ENCODE measurements at regions not wholly inside any gene's neighbourhood (a gene's known extent, or its start where the extent isn't known, plus 50 kb on each side); places are given as distances from the start of the nearest gene placed in this dataset.

GRCh38 chr4:126227428-126227827 lies 912.7 kb downstream of the FAT4 start (continued):
- TF ChIP-seq NFYB (CRISPR knock-in tag; IDR thresholded peaks at IDR 0.05) (no peak), EZH2 (conservative IDR thresholded peaks at IDR 0.05; ENCODE audit: low read depth, low read length) (no peak), THYN1 (CRISPR knock-in tag; IDR thresholded peaks at IDR 0.05; ENCODE audit: borderline replicate concordance, low read depth) (no peak), RNF2 (conservative IDR thresholded peaks at IDR 0.05; ENCODE audit: low read depth) (no peak), RELA (CRISPR knock-in tag; IDR thresholded peaks at IDR 0.05) (no peak), ZNF264 (CRISPR knock-in tag; IDR thresholded peaks at IDR 0.05) (no peak), GATA4 (IDR thresholded peaks at IDR 0.05; ENCODE audit: borderline replicate concordance, low read depth) (no peak), BRF2 (CRISPR knock-in tag; IDR thresholded peaks at IDR 0.05) (no peak), MXD4 (CRISPR knock-in tag; IDR thresholded peaks at IDR 0.05) (no peak)

DNA sequence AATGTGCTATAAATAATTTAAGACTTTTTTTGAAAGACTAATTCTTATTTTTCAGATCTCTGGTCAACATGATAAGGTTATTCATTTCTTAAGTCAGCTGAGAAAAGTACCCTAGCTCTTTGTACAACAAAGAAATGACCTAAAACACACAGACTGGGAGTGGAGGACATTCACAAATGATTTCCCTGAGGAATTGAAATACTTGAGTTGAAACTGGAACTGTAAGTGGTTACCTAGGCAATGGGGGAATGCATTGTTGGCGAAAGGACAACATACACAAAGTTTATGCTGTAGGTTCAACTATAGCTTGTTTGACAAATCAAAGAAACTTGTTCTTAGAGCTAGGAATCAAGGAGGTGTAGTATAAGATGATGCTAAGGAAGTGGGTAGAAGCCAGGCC lies 915.5 kb downstream of the FAT4 start:
- no peaks in the 10 kb centered on the region; a peak in 1 of 5 replicates for H3K27me3 ChIP-seq (ENCODE audit: control insufficient read depth in 1 of 2, insufficient read depth in 2 of 2, low read length in 2 of 2)
- DNase-seq (ENCODE audit: low spot score) (no peak), FAIRE-seq (no peak), ATAC-seq (no peak)
- H3K4me1 ChIP-seq (ENCODE audit: insufficient read depth, low read length): no peaks in the 10 kb centered on the region
- H3K9me3 ChIP-seq (ENCODE audit: low read length): no peaks in the 10 kb centered on the region
- H3K36me3 ChIP-seq (replicated peaks in 1 of 2; ENCODE audit: control insufficient read depth in 1 of 2, insufficient read depth in 2 of 2, low read length in 2 of 2): no peaks in the 10 kb centered on the region
- ChIA-PET CTCF (ENCODE audit: low intra/inter-chr PET ratio, low total read pairs) (no interaction called here), POLR2A (no interaction called here)
- WGBS (ENCODE audit: low lambda C conversion rate): 0% methylated on average over 1 of the region's 1 CpG
- no peak overlapping the region for H3K4me2 ChIP-seq (ENCODE audit: low read depth, low read length)
- no peak overlapping the region for H3K27ac ChIP-seq (ENCODE audit: extremely low read length, insufficient read depth, low read length)
- in situ Hi-C loops (cut with HindIII; ENCODE audit: extremely low pct_ligation_motif_present, low pct_unique_long_range_greater_than_20kb): no loop called here
- no peak overlapping the region for H2AFZ ChIP-seq (ENCODE audit: low read length)
- no peaks in the 10 kb centered on the region for H3K79me2 ChIP-seq (ENCODE audit: insufficient read depth, low read length)
- H3K4me3 ChIP-seq (replicated peaks in 1 of 3; ENCODE audit: insufficient read depth in 1 of 3, low read depth in 2 of 3, low read length in 3 of 3): no peak overlapping the region
- no peak overlapping the region for H3K9ac ChIP-seq (ENCODE audit: insufficient read depth, low read depth, low read length)
- no TSS peak for BruUV-seq (replicated peaks)
- no peaks in the 10 kb centered on the region for H4K20me1 ChIP-seq (ENCODE audit: insufficient read depth, low read length)
- intact Hi-C loops (cut with micrococcal nuclease; ENCODE audit: unreplicated experiment): no loop called here
- TF ChIP-seq PHF20 (CRISPR knock-in tag; IDR thresholded peaks at IDR 0.05) (no peak), FOXM1 (CRISPR knock-in tag; IDR thresholded peaks at IDR 0.05) (no peak), CENPBD1 (CRISPR knock-in tag; IDR thresholded peaks at IDR 0.05; ENCODE audit: borderline replicate concordance, low read depth) (no peak), ZFP1 (CRISPR knock-in tag; IDR thresholded peaks at IDR 0.05) (no peak), TEAD2 (CRISPR knock-in tag; IDR thresholded peaks at IDR 0.05) (no peak), ZNF263 (CRISPR knock-in tag; IDR thresholded peaks at IDR 0.05) (no peak), ZFYVE20 (CRISPR knock-in tag; IDR thresholded peaks at IDR 0.05; ENCODE audit: borderline replicate concordance, low read depth) (no peak), CBX2 (IDR thresholded peaks at IDR 0.05; ENCODE audit: low read depth, low read length) (no peak), CBX2 (CRISPR knock-in tag; IDR thresholded peaks at IDR 0.05; ENCODE audit: low read depth) (no peak), GLI4 (CRISPR knock-in tag; IDR thresholded peaks at IDR 0.05; ENCODE audit: borderline replicate concordance) (no peak), ZNF713 (CRISPR knock-in tag; IDR thresholded peaks at IDR 0.05) (no peak), PRDM10 (CRISPR knock-in tag; IDR thresholded peaks at IDR 0.05; ENCODE audit: low read depth) (no peak), JUND (CRISPR knock-in tag; IDR thresholded peaks at IDR 0.05) (no peak), RCOR2 (CRISPR knock-in tag; IDR thresholded peaks at IDR 0.05) (no peak), ZNF124 (CRISPR knock-in tag; IDR thresholded peaks at IDR 0.05) (no peak)
